Rectal smooth muscle tissue (tissue), 1 donor: ENCODE measurements at regions not wholly inside any gene's neighbourhood (a gene's known extent, or its start where the extent isn't known, plus 50 kb on each side); places are given as distances from the start of the nearest gene placed in this dataset.

Experiments
- H3K27ac ChIP-seq: one replicate; pipeline ENCODE4 v1.7.0; 2013; ENCODE audit warnings: low read depth, low read length, inconsistent platforms
- H3K27me3 ChIP-seq: one replicate; pipeline ENCODE4 v1.7.0; 2013; ENCODE audit warnings: low read length; ENCODE audit not compliant: control insufficient read depth, insufficient read depth
- H3K36me3 ChIP-seq: one replicate; pipeline ENCODE4 v1.7.0; 2013; ENCODE audit warnings: low read length; ENCODE audit not compliant: control insufficient read depth, insufficient read depth
- H3K4me1 ChIP-seq: one replicate; pipeline ENCODE4 v1.7.0; 2013; ENCODE audit warnings: low read length; ENCODE audit not compliant: control insufficient read depth, insufficient read depth
- H3K4me3 ChIP-seq: one replicate; pipeline ENCODE4 v1.7.0; 2013; ENCODE audit warnings: low read length
- H3K9ac ChIP-seq: one replicate; pipeline ENCODE4 v1.7.0; 2013; ENCODE audit warnings: low read length

DNA sequence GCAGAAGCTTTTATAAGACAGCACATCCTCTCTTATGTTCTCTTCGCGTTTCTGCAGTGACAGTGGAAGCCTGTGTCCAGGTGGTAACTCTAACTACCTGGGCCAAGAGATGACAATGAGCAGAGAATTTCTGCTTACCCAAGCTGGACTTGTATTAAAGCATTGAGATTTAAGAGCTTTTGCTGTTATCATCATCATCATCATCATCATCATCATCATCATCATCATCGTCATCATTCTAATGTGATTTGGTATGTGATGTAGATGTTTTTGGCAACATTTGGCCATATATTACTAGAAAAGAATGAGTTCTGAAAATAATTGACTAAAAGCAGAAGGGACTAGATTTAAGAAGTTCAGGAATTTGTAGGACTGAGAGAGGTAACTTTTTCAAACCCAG, 401.3 kb downstream of the BRINP1 start:
- no peaks in the 10 kb centered on the region for H3K36me3 ChIP-seq
- no peaks in the 10 kb centered on the region for H3K4me1 ChIP-seq
- no peaks in the 10 kb centered on the region for H3K27me3 ChIP-seq
- no peak overlapping the region for H3K4me3 ChIP-seq
- no peak overlapping the region for H3K27ac ChIP-seq
- H3K9ac ChIP-seq: no peak overlapping the region

DNA sequence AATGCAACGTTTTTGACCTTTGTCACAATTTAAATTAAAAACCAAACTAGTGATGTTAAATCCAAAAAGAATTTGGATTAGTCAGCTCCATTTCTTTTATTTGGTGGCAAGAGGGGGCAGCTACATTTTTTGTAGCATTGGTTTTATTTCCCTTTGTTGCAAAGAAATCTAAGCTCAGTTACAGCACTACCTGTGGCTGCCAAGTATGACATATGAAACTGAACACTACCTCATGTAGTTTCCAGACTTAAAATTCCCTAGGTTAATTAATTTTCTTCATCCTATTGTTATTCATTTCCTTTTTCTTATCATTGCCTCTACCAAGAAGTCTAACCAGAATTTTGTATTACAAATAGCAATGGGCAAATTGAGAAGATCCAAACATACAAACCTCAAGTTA, 393.5 kb downstream of the BRINP1 start:
- H3K4me1 ChIP-seq: no peaks in the 10 kb centered on the region
- H3K27ac ChIP-seq: no peak overlapping the region
- no peak overlapping the region for H3K4me3 ChIP-seq
- H3K36me3 ChIP-seq: no peaks in the 10 kb centered on the region
- H3K9ac ChIP-seq: no peak overlapping the region
- H3K27me3 ChIP-seq: no peaks in the 10 kb centered on the region

DNA sequence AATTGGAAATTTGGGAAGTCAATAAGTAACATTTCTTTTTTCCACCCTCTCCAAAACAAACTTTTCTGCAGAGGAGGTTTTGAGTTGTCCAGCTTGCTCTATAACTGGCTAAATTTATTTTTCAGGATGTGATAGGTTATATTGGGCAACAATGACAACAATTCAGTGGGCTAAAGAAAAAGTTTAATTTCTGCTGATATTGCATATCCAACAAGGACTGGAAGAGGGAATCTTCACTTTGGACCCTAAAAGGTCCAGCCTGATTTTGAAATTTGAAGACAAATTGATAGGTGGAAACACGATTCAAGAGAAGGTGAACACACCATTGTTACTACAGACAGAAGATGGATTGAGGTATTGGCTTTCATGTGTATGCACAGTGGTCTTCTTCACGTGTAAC, 393.1 kb downstream of the BRINP1 start:
- no peak overlapping the region for H3K27ac ChIP-seq
- no peaks in the 10 kb centered on the region for H3K36me3 ChIP-seq
- no peak overlapping the region for H3K9ac ChIP-seq
- no peaks in the 10 kb centered on the region for H3K4me1 ChIP-seq
- H3K4me3 ChIP-seq: no peak overlapping the region
- H3K27me3 ChIP-seq: no peaks in the 10 kb centered on the region

GRCh38 chr9:118984607-118985006, 384.6 kb downstream of the BRINP1 start:
- Histone ChIP-seq H3K9ac (no peak overlapping the region), H3K36me3 (no peaks in the 10 kb centered on the region), H3K4me3 (no peak overlapping the region), H3K27me3 (no peaks in the 10 kb centered on the region), H3K4me1 (no peaks in the 10 kb centered on the region), H3K27ac (no peak overlapping the region)

DNA sequence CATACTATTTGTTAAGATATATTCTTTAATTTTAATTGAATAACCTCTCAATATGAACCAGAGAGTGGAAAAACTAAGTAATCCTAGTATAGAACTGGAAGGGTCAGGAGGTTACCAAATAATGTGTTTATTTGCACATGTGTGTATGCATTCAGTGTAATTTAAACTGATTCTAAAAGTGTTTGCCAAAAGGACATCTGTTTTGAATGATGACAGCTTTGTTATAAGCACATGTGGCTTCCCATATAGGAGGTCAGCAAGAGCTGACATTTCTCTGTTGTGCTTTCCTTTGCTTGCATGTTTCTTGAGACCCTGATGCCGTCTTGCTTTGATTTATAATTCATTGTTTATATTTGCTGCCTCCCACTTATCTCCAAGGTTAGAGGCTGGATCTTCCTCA, 383.4 kb downstream of the BRINP1 start:
- no peaks in the 10 kb centered on the region for H3K27me3 ChIP-seq
- H3K4me3 ChIP-seq: no peak overlapping the region
- H3K4me1 ChIP-seq: no peaks in the 10 kb centered on the region
- H3K27ac ChIP-seq: no peak overlapping the region
- no peaks in the 10 kb centered on the region for H3K36me3 ChIP-seq
- no peak overlapping the region for H3K9ac ChIP-seq

GRCh38 chr9:118987167-118987566, 382.1 kb downstream of the BRINP1 start:
- no peaks in the 10 kb centered on the region for H3K27me3 ChIP-seq
- H3K4me1 ChIP-seq: no peaks in the 10 kb centered on the region
- H3K9ac ChIP-seq: no peak overlapping the region
- H3K27ac ChIP-seq: no peak overlapping the region
- H3K4me3 ChIP-seq: no peak overlapping the region
- no peaks in the 10 kb centered on the region for H3K36me3 ChIP-seq

DNA sequence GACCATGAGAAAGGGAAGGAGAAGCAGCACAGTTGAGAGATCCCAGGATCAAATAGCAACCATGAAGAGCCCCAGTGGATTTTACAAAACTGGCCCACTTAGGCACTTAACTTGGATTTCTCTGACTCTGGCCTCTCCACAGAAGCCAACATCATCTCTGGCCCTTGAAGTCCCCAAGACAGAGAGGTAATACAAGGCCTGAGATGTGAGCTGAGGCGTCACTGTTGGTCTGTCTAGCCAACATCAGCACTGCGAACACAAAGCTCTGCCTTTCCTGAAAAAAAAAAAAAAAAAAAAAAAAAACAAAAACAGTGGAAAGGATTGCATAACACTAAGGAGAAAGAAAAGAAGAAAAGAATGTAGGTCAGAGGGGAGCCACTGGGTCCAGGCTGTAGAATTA, 378.3 kb downstream of the BRINP1 start:
- no peak overlapping the region for H3K27ac ChIP-seq
- no peaks in the 10 kb centered on the region for H3K4me1 ChIP-seq
- H3K4me3 ChIP-seq: no peak overlapping the region
- no peaks in the 10 kb centered on the region for H3K36me3 ChIP-seq
- no peaks in the 10 kb centered on the region for H3K27me3 ChIP-seq
- H3K9ac ChIP-seq: no peak overlapping the region

DNA sequence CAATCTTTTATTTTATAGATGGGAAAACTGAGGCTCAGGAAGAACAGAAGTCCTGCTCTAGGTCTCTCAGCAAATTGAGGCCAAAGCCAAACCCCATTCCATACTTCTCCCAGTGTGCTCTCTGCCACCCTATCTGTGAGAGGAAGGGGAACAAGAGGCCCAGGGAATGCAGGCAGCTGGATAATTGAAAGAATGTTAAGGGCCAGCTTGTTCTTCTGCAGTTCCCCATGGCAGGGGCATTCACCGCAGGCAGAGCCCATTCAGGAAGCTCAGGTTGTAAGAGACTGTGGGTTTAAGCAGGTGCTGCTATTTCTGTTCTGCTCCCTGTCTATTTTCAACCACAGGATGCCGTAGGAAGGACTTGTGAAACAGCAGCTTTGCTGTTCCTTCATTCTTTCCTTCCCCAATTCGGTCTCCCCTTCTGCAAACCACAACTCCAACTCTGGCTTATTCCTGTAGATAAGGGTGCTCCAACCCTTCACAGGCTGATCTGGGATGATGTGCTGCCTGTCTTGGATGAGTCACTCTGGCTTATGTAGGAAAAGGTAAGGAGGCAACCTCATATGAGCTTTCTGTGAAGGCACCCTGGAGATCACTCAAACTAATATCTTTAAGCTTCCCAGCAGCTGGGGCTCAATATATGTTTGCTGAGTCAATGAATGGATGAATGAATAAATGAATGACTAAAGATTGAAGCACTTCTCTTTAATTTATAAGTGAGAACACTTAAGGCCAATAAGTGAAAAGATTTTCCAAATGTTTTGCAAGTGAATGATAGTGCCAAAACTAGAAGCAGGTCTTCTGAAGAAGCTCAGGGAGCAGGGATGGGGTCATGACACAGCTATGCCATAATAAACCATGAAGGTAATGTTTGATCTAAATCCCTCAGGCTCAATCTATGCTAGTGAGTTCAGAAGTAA, 377.6 kb downstream of the BRINP1 start:
- Histone ChIP-seq H3K4me1 (no peaks in the 10 kb centered on the region), H3K36me3 (no peaks in the 10 kb centered on the region), H3K27me3 (no peaks in the 10 kb centered on the region), H3K9ac (no peak overlapping the region), H3K4me3 (no peak overlapping the region), H3K27ac (no peak overlapping the region)

DNA sequence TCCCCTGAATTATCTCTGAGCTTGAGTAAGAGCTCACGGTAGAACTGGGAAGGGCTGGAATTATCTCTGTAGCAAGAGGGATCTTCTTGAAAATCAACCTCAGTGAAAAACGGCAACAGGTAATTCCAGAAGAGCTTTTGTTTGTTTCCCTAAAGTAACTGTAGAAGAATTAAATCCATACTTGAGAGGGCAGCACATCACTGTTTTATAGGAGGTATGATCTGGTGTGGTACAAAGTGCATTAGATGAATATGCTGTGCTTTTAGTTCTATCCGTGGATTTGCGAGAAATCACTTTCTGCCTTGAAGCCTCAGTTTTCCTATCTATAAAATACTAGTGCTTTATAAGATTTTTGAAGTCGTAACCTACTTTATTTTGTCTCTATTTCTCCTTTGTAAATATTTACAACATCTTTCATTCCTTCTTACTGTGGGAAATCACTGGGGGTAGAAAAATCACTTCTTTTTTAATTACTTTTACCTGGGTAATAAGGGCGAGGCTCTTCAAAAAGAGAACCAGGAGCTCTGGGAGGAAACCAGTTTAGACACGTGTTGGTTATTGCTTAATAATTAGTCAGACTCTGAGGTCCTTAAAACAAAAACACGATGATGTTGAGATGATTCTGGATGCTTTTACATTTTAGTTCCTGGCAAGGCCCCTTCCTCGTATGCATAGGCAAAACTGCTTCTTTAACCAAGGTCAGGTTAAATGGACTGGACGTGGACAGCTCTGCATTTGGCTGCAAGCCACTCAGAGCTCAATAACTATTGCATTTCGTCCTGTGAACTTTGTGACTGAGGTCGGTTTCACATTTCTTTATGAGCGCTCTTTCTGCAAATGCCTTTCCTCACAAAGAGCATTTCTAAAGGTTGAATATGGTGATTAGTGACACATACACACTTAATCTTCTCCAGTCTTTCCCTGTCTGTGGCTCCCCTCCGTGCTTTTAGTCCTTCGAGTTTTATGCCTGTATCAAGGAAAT, 376.1 kb downstream of the BRINP1 start:
- H3K27me3 ChIP-seq: no peaks in the 10 kb centered on the region
- no peak overlapping the region for H3K9ac ChIP-seq
- H3K4me3 ChIP-seq: no peak overlapping the region
- H3K27ac ChIP-seq: no peak overlapping the region
- H3K4me1 ChIP-seq: no peaks in the 10 kb centered on the region
- no peaks in the 10 kb centered on the region for H3K36me3 ChIP-seq

DNA sequence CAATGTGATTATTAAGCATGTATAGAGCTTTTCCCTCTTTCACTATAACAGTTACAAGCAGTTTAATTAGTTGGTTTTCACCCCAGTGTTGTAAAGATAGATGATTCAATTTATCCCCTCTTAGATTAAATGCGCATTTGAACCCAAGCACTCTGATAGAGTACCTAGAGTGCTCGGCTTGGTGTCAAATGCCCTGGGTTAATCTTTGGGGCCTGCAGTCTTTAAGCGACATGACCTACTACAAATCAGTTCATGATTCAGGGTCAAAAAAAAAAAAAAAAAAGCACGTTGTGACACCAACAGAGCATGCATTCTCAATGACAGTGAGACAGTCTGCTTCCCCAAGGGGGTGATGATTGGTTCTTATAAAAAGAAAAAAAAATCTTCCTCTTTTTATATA, 375.3 kb downstream of the BRINP1 start:
- no peaks in the 10 kb centered on the region for H3K4me1 ChIP-seq
- no peak overlapping the region for H3K9ac ChIP-seq
- no peaks in the 10 kb centered on the region for H3K36me3 ChIP-seq
- H3K27ac ChIP-seq: no peak overlapping the region
- H3K27me3 ChIP-seq: no peaks in the 10 kb centered on the region
- H3K4me3 ChIP-seq: no peak overlapping the region

- no peaks in the 10 kb centered on the region for H3K36me3 ChIP-seq
- H3K27ac ChIP-seq: no peak overlapping the region
- H3K4me1 ChIP-seq: peaks cover 9% of the 10 kb centered on the region
- no peak overlapping the region for H3K4me3 ChIP-seq
- no peak overlapping the region for H3K9ac ChIP-seq
- no peaks in the 10 kb centered on the region for H3K27me3 ChIP-seq
Measured at GRCh38 chr9:119002491-119002890, 366.7 kb downstream of the BRINP1 start.

DNA sequence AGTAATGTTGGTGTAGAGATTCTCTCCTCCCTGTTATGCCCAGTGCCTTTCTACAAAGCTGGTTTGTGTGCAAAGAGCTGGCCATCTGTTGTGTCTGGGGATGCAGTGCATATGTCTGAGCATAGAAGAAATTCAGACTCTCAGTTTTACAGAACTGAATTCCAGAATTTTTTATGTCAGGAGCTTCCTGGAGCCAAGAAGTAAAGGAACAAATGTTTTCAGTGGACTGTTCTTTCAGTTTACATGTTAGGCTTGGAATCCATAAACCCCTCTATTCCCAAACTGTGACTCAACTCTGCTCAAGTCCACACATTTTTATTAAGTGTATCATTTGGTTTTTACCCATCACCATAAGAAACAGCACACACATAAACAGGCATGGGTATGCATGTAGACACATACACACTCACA, 366.0 kb downstream of the BRINP1 start:
- H3K4me3 ChIP-seq: no peak overlapping the region
- H3K27ac ChIP-seq: peak overlapping the region; percentile 58
- peaks cover 9% of the 10 kb centered on the region for H3K4me1 ChIP-seq
- H3K9ac ChIP-seq: no peak overlapping the region
- H3K27me3 ChIP-seq: no peaks in the 10 kb centered on the region
- no peaks in the 10 kb centered on the region for H3K36me3 ChIP-seq
